Epithelial cell of proximal tubule (primary cell): ENCODE measurements at regions not wholly inside any gene's neighbourhood (a gene's known extent, or its start where the extent isn't known, plus 50 kb on each side); places are given as distances from the start of the nearest gene placed in this dataset.

Source experiments
- DNase-seq: peaks from one replicate; pipeline ENCODE4 v3.0.0-alpha.2; 2011; ENCODE audit warnings: low read depth
- H3K4me3 ChIP-seq: 2 replicates; pipeline ENCODE4 v1.5.1; 2011; ENCODE audit warnings: low read depth, mild to moderate bottlenecking, low read length
- CTCF ChIP-seq: conservative IDR thresholded peaks from 2 replicates; pipeline ENCODE4 v1.5.1; 2012; ENCODE audit warnings: low read depth, mild to moderate bottlenecking, low read length

- no peak overlapping the region for H3K4me3 ChIP-seq
- no peak for TF ChIP-seq CTCF
- no peak for DNase-seq
Measured at GRCh38 chr3:154496540-154496939, 66.5 kb upstream of the GPR149 start.

GRCh38 chr3:154486949-154487348, 57.0 kb upstream of the GPR149 start:
- no peak overlapping the region for H3K4me3 ChIP-seq
- no peak for TF ChIP-seq CTCF
- DNase-seq: no peak

- no peak overlapping the region for H3K4me3 ChIP-seq
- DNase-seq: no peak
- no peak for TF ChIP-seq CTCF
Measured at GRCh38 chr3:154482507-154482906, 52.5 kb upstream of the GPR149 start.

- DNase-seq: no peak
- no peak overlapping the region for H3K4me3 ChIP-seq
- TF ChIP-seq CTCF: no peak
Measured at GRCh38 chr3:154480033-154480432, 50.0 kb upstream of the GPR149 start.
